CD4-positive, alpha-beta T cell (primary cell): ENCODE measurements at regions not wholly inside any gene's neighbourhood (a gene's known extent, or its start where the extent isn't known, plus 50 kb on each side); places are given as distances from the start of the nearest gene placed in this dataset.
A peak's percentile ranks its signal among the peaks of the same experiment; 100 is the strongest.

ENCODE experiments used
- ATAC-seq: fragments of 200-7000 bp; cut with Tn5 transposase; one replicate; pipeline ENCODE4 v1.10.0; 2022; ENCODE audit warnings: mild to moderate bottlenecking; ENCODE audit not compliant: poor library complexity
- CTCF ChIA-PET: fragments of 350-600 bp; sonication (Branson Sonifier 250); formaldehyde crosslinking; loops from one replicate; lab custom pipeline; 2021; ENCODE audit warnings: antibody characterized with exemption, inconsistent platforms; lab: Charles Lee
- POLR2A ChIA-PET: fragments of 350-600 bp; sonication (Branson Sonifier 250); formaldehyde crosslinking; loops from one replicate; lab custom pipeline; 2021; ENCODE audit warnings: antibody characterized with exemption, inconsistent platforms; lab: Charles Lee
- DNase-seq, 14 experiments: peaks; one replicate each; pipeline ENCODE4 v3.0.0-alpha.2; 2013 to 2020; ENCODE audit warnings: mixed read lengths in 2 of 14
- H3K27ac ChIP-seq, 2 donors: one replicate each; pipeline versions ENCODE4 v1.5.1 to v1.7.0; 2013; ENCODE audit warnings: low read length in 2 of 2, low read depth in 1 of 2, mild to moderate bottlenecking in 1 of 2
- H3K27me3 ChIP-seq, 2 experiments: 1 replicate in 1 of 2; 2 replicates in 1 of 2; pipeline versions ENCODE4 v1.6.1 to v1.7.0; 2013; ENCODE audit warnings: low read length in 2 of 2, control low read depth in 1 of 2, mild to moderate bottlenecking in 1 of 2, moderate library complexity in 1 of 2; ENCODE audit not compliant: insufficient read depth in 2 of 2, control insufficient read depth in 1 of 2
- H3K36me3 ChIP-seq: one replicate; pipeline ENCODE4 v1.6.1; 2013; ENCODE audit warnings: low read length, control low read depth; ENCODE audit not compliant: insufficient read depth
- H3K4me1 ChIP-seq: one replicate; pipeline ENCODE4 v1.6.1; 2013; ENCODE audit warnings: low read length, control low read depth; ENCODE audit not compliant: insufficient read depth
- H3K4me3 ChIP-seq: one replicate; pipeline ENCODE4 v1.5.1; 2013; ENCODE audit warnings: mild to moderate bottlenecking, low read length, moderate library complexity
- H3K9me3 ChIP-seq, 2 experiments: 1 replicate in 1 of 2; 2 replicates in 1 of 2; pipeline versions ENCODE4 v1.6.1 to v1.7.0; 2013; ENCODE audit warnings: low read length in 2 of 2, mild to moderate bottlenecking in 2 of 2, control low read depth in 1 of 2, moderate library complexity in 1 of 2; ENCODE audit not compliant: control insufficient read depth in 1 of 2, insufficient read depth in 1 of 2
- H3K27ac Mint-ChIP-seq: one replicate; pipeline ENCODE4 v1.8.0; 2020; ENCODE audit warnings: mixed read lengths
- H3K27me3 Mint-ChIP-seq: one replicate; pipeline ENCODE4 v1.8.0; 2021; ENCODE audit warnings: mixed read lengths
- H3K36me3 Mint-ChIP-seq: one replicate; pipeline ENCODE4 v1.8.0; 2021; ENCODE audit warnings: low read depth, mixed read lengths
- H3K4me1 Mint-ChIP-seq: one replicate; pipeline ENCODE4 v1.8.0; 2021; ENCODE audit warnings: low read depth, mixed read lengths
- H3K4me3 Mint-ChIP-seq: one replicate; pipeline ENCODE4 v1.8.0; 2020; ENCODE audit warnings: mild to moderate bottlenecking, mixed read lengths
- H3K9me3 Mint-ChIP-seq: one replicate; pipeline ENCODE4 v1.8.0; 2020; ENCODE audit warnings: mixed read lengths
- intact Hi-C, 2 experiments: fragments of 100-400 bp; cut with DNase I in 1 of 2; cut with micrococcal nuclease in 1 of 2; formaldehyde crosslinking; loops; one replicate each; pipeline versions ENCODE4 v1.15.1 to v1.9.0; 2023 to 2025; cut with DNase I, micrococcal nuclease
- TF ChIP-seq, protein P1 (sequence below): fragments of 200-600 bp; IDR thresholded peaks from one replicate; pipeline ENCODE4 v1.8.0; 2022; ENCODE audit warnings: antibody characterized with exemption, mild to moderate bottlenecking

GRCh38 chr10:118955531-118955930 lies 74.0 kb upstream of the NANOS1 start:
- H3K4me3 ChIP-seq = no peak overlapping the region
- ChIA-PET POLR2A (no interaction called here), CTCF (no interaction called here)
- H3K36me3 Mint-ChIP-seq = no peaks in the 10 kb centered on the region
- H3K27me3 Mint-ChIP-seq = peaks cover 24% of the 10 kb centered on the region
- H3K4me1 ChIP-seq = no peaks in the 10 kb centered on the region
- H3K27ac Mint-ChIP-seq = no peak overlapping the region
- H3K27ac ChIP-seq = no peak overlapping the region
- no peaks in the 10 kb centered on the region for H3K36me3 ChIP-seq
- H3K4me3 Mint-ChIP-seq = no peak overlapping the region
- H3K27me3 ChIP-seq = peaks cover 2 to 5% of the 10 kb centered on the region in 2 experiments
- no peaks in the 10 kb centered on the region for H3K4me1 Mint-ChIP-seq
- ATAC-seq (no peak), DNase-seq (no peak)
- H3K9me3 ChIP-seq = no peaks in the 10 kb centered on the region
- intact Hi-C loops = no loop called here
- TF ChIP-seq, protein P1, sequence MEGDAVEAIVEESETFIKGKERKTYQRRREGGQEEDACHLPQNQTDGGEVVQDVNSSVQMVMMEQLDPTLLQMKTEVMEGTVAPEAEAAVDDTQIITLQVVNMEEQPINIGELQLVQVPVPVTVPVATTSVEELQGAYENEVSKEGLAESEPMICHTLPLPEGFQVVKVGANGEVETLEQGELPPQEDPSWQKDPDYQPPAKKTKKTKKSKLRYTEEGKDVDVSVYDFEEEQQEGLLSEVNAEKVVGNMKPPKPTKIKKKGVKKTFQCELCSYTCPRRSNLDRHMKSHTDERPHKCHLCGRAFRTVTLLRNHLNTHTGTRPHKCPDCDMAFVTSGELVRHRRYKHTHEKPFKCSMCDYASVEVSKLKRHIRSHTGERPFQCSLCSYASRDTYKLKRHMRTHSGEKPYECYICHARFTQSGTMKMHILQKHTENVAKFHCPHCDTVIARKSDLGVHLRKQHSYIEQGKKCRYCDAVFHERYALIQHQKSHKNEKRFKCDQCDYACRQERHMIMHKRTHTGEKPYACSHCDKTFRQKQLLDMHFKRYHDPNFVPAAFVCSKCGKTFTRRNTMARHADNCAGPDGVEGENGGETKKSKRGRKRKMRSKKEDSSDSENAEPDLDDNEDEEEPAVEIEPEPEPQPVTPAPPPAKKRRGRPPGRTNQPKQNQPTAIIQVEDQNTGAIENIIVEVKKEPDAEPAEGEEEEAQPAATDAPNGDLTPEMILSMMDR = no peak
- no peaks in the 10 kb centered on the region for H3K9me3 Mint-ChIP-seq

DNA sequence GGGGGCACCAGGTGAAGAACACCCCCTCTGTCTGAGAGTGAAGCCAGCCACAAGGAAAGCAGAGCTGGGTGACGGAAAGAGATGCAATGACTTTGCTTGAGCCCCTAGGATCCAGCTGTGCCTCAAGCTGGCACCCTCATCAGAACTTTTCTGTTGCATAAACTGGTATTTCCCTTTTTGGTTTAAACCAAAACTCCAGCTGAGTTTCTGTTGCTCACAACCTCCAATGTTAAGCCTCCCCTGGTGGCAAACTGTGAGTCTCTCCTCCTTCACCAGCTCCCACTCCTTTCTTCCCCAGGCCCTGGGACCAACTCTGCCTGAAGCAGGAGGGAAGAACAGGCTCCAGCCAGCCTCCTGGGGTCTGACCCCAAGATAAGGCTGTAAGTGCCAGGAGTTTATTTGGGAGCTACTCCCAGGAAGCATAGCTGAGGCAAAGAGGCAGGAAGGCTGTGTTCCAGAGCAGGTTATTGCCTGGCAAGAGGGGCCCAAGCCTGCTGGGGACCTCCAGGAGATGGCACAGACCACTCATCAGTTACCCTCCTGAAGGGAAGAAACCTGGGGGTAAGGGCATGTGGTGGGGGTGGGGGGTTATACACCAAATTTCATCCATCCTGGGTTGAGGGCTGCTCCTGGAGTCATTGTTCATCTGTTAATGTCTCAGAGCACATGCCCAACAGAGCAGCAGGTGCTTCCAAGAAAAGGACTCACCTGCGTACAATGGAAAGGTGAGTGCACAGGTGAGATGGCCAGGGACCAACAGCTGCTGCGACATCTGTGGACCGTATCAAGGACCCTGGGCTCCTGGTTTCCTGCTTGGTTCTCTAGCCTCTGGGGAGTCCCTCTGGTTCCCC lies 73.3 kb upstream of the NANOS1 start:
- CTCF ChIA-PET = no interaction called here
- Mint-ChIP-seq H3K27me3 (peaks cover 24% of the 10 kb centered on the region), H3K4me3 (no peak overlapping the region), H3K36me3 (no peaks in the 10 kb centered on the region), H3K9me3 (no peaks in the 10 kb centered on the region), H3K27ac (no peak overlapping the region), H3K4me1 (no peaks in the 10 kb centered on the region)
- TF ChIP-seq, protein P1 = no peak
- Histone ChIP-seq H3K4me3 (no peak overlapping the region), H3K27ac (no peak overlapping the region), H3K4me1 (no peaks in the 10 kb centered on the region), H3K9me3 (no peaks in the 10 kb centered on the region), H3K36me3 (no peaks in the 10 kb centered on the region), H3K27me3 (peaks cover 2 to 5% of the 10 kb centered on the region in 2 experiments)
- POLR2A ChIA-PET = no interaction called here
- ATAC-seq = no peak
- peak in 1 of 14 experiments; percentile 9 for DNase-seq
- intact Hi-C loops = no loop called here

GRCh38 chr10:118956802-118957442 lies 72.6 kb upstream of the NANOS1 start:
- Mint-ChIP-seq H3K36me3 (no peaks in the 10 kb centered on the region), H3K4me3 (no peak overlapping the region), H3K9me3 (no peaks in the 10 kb centered on the region), H3K4me1 (no peaks in the 10 kb centered on the region), H3K27ac (no peak overlapping the region), H3K27me3 (peaks cover 23% of the 10 kb centered on the region)
- ATAC-seq = no peak
- Histone ChIP-seq H3K4me3 (no peak overlapping the region), H3K9me3 (no peaks in the 10 kb centered on the region), H3K27ac (no peak overlapping the region), H3K27me3 (peaks cover 0 to 2% of the 10 kb centered on the region in 2 experiments), H3K4me1 (no peaks in the 10 kb centered on the region), H3K36me3 (no peaks in the 10 kb centered on the region)
- intact Hi-C loops = no loop called here
- ChIA-PET POLR2A (no interaction called here), CTCF (no interaction called here)
- DNase-seq = no peak
- TF ChIP-seq, protein P1 = no peak
